K562 (cell line): ENCODE measurements at regions not wholly inside any gene's neighbourhood (a gene's known extent, or its start where the extent isn't known, plus 50 kb on each side); places are given as distances from the start of the nearest gene placed in this dataset.

ENCODE experiments used
- ATAC-seq: fragments of 200-7000 bp; cut with Tn5 transposase; 3 replicates; pipeline ENCODE4 v1.9.1; 2020; ENCODE audit warnings: moderate library complexity
- BruUV-seq: library from RNA; stranded (reverse); fragments of 400-500 nt; replicated peaks from 2 replicates; lab custom pipeline; 2021; lab: Mats Ljungman, UMichigan
- CTCF ChIA-PET: fragments of 300-600 bp; formaldehyde crosslinking; extraction: SDS; loops from one replicate; lab custom pipeline; 2021; ENCODE audit warnings: low intra/inter-chr PET ratio; lab: Yijun Ruan, JAX
- POLR2A ChIA-PET: fragments of 300-600, 350-650 bp; sonication (Branson Sonifier 250); formaldehyde crosslinking; extraction: SDS; loops from one replicate; lab custom pipeline; 2021; ENCODE audit warnings: antibody characterized with exemption, inconsistent platforms; lab: Yijun Ruan, JAX
- DNase-seq, 4 experiments: peaks; one replicate each; pipeline versions ENCODE4 v3.0.0 to v3.0.0-alpha.2; 2011 to 2018; ENCODE audit warnings: low spot score in 3 of 4, mixed read lengths in 3 of 4; ENCODE audit errors: extremely low read depth in 1 of 4
- FAIRE-seq: peaks from 2 replicates; lab custom pipeline; 2011; peaks lifted over from hg19 to GRCh38; lab: Jason Lieb, UNC
- H2AFZ ChIP-seq: 2 replicates; pipeline ENCODE4 v1.6.0; 2011; ENCODE audit warnings: low read depth, low read length, control low read depth, inconsistent platforms
- H3K27ac ChIP-seq: fragments of 200-600 bp; 3 replicates; pipeline ENCODE4 v1.8.0; 2011; ENCODE audit warnings: low read depth, mild to moderate bottlenecking, control low read depth, inconsistent platforms, low read length, moderate library complexity, mixed read lengths; ENCODE audit errors: extremely low read depth
- H3K27me3 ChIP-seq, 2 experiments: fragments of 300-600 bp in 1 of 2; 2 replicates in 1 of 2; 3 replicates in 1 of 2; pipeline versions ENCODE4 v1.6.0 to v1.8.0; 2011; ENCODE audit warnings: inconsistent platforms in 2 of 2, low read length in 2 of 2, mild to moderate bottlenecking in 1 of 2, mixed read lengths in 1 of 2, moderate library complexity in 1 of 2; ENCODE audit not compliant: control insufficient read depth in 2 of 2, insufficient read depth in 2 of 2
- H3K36me3 ChIP-seq: fragments of 300-600 bp; 3 replicates; pipeline ENCODE4 v1.8.0; 2011; ENCODE audit warnings: mild to moderate bottlenecking, low read length, inconsistent platforms; ENCODE audit not compliant: control insufficient read depth, insufficient read depth
- H3K4me1 ChIP-seq, 2 experiments: fragments of 200-600 bp in 1 of 2; replicated peaks in 1 of 2; 2 replicates in 1 of 2; 3 replicates in 1 of 2; pipeline versions ENCODE4 v1.5.1 to v1.8.0; 2011; ENCODE audit warnings: inconsistent platforms in 2 of 2, low read length in 2 of 2, mild to moderate bottlenecking in 1 of 2, mixed read lengths in 1 of 2, moderate library complexity in 1 of 2; ENCODE audit not compliant: control insufficient read depth in 2 of 2, insufficient read depth in 2 of 2
- H3K4me2 ChIP-seq: 2 replicates; pipeline ENCODE4 v1.6.1; 2011; ENCODE audit warnings: low read length, control low read depth, inconsistent platforms, mixed read lengths; ENCODE audit not compliant: insufficient read depth
- H3K4me3 ChIP-seq: fragments of 200-600 bp; sonication (generic), shearing (Covaris generic); 2 replicates; pipeline ENCODE4 v1.5.1; 2016; ENCODE audit warnings: control low read depth, inconsistent platforms
- H3K79me2 ChIP-seq: fragments of 200-600 bp; 3 replicates; pipeline ENCODE4 v1.8.0; 2011; ENCODE audit warnings: low read length, inconsistent platforms; ENCODE audit not compliant: control insufficient read depth, insufficient read depth
- H3K9ac ChIP-seq, 2 experiments: 2 replicates each; pipeline versions ENCODE4 v1.6.0 to v1.6.1; 2011; ENCODE audit warnings: low read depth in 2 of 2, low read length in 2 of 2, control low read depth in 1 of 2, inconsistent platforms in 1 of 2, mild to moderate bottlenecking in 1 of 2, mixed read lengths in 1 of 2; ENCODE audit not compliant: insufficient read depth in 1 of 2
- H3K9me1 ChIP-seq: one replicate; pipeline ENCODE4 v1.6.0; 2011; ENCODE audit warnings: inconsistent platforms, mild to moderate bottlenecking, low read length, moderate library complexity; ENCODE audit not compliant: control insufficient read depth, insufficient read depth
- H3K9me3 ChIP-seq: replicated peaks from 2 replicates; pipeline ENCODE4 v1.5.1; 2011; ENCODE audit warnings: low read depth, low read length, inconsistent platforms; ENCODE audit not compliant: control insufficient read depth, insufficient read depth
- H4K20me1 ChIP-seq: replicated peaks from 2 replicates; pipeline ENCODE4 v1.6.1; 2011; ENCODE audit warnings: low read length, inconsistent platforms, mixed read lengths; ENCODE audit not compliant: control insufficient read depth, insufficient read depth
- BCOR ChIP-seq: fragments of 450-650 bp; IDR thresholded peaks from 2 replicates; pipeline ENCODE4 v1.6.1; 2016
- CBX8 ChIP-seq: fragments of 200-600 bp; sonication (generic); IDR thresholded peaks from 2 replicates; pipeline ENCODE4 v1.6.1; 2012; ENCODE audit warnings: borderline replicate concordance, mixed run types, low read depth, mild to moderate bottlenecking, moderate library complexity, mixed read lengths, low read length, control low read depth, inconsistent platforms; ENCODE audit not compliant: poor library complexity, severe bottlenecking; ENCODE audit errors: extremely low read depth
- FOXK2 ChIP-seq, 2 experiments: fragments of 450-650 bp; IDR thresholded peaks in 1 of 2; conservative IDR thresholded peaks in 1 of 2; 2 replicates each; pipeline ENCODE4 v1.6.1; 2016; ENCODE audit warnings: low read depth in 2 of 2, mild to moderate bottlenecking in 1 of 2
- KAT8 ChIP-seq: fragments of 450-650 bp; IDR thresholded peaks from 2 replicates; pipeline ENCODE4 v1.6.1; 2016; ENCODE audit warnings: low read depth, mild to moderate bottlenecking
- KLF1 ChIP-seq: fragments of 450-650 bp; IDR thresholded peaks from 2 replicates; pipeline ENCODE4 v1.6.1; 2016; ENCODE audit warnings: missing genetic modification characterization, missing compliant biosample characterization
- LARP7 ChIP-seq: fragments of 450-650 bp; IDR thresholded peaks from 2 replicates; pipeline ENCODE4 v1.6.1; 2016
- MTF1 ChIP-seq: fragments of 250-450 bp; sonication (Bioruptor Pico); IDR thresholded peaks from 2 replicates; pipeline ENCODE4 v1.9.0; 2021; ENCODE audit warnings: moderate library complexity, mild to moderate bottlenecking, inconsistent platforms, borderline replicate concordance
- NUFIP1 ChIP-seq: fragments of 450-650 bp; IDR thresholded peaks from 2 replicates; pipeline ENCODE4 v1.6.1; 2018; ENCODE audit not compliant: partially characterized antibody
- PURB ChIP-seq: sonication (generic); formaldehyde crosslinking; IDR thresholded peaks from 2 replicates; pipeline ENCODE4 v1.9.0; 2021; ENCODE audit warnings: low read depth, mild to moderate bottlenecking, missing genetic modification reagents
- RAD21 ChIP-seq, 2 experiments: fragments of 250-450 bp in 1 of 2; fragments of 450-650 bp in 1 of 2; sonication (Bioruptor Pico) in 1 of 2; formaldehyde crosslinking in 1 of 2; IDR thresholded peaks in 1 of 2; conservative IDR thresholded peaks in 1 of 2; 2 replicates each; pipeline versions ENCODE4 v1.4.0 to v1.8.0; 2020 to 2022; ENCODE audit warnings: mild to moderate bottlenecking in 2 of 2, moderate library complexity in 1 of 2
- RBM17 ChIP-seq: fragments of 200-400 bp; formaldehyde crosslinking; IDR thresholded peaks from 2 replicates; pipeline ENCODE4 v1.6.1; 2017; ENCODE audit warnings: low read depth, mild to moderate bottlenecking, low read length, borderline replicate concordance
- TAF7 ChIP-seq: fragments of 450-650 bp; IDR thresholded peaks from 2 replicates; pipeline ENCODE4 v1.6.1; 2016; ENCODE audit warnings: missing genetic modification characterization, missing compliant biosample characterization
- ZBTB17 ChIP-seq: fragments of 450-650 bp; formaldehyde crosslinking; IDR thresholded peaks from 2 replicates; pipeline ENCODE4 v1.4.0; 2020; ENCODE audit warnings: mild to moderate bottlenecking
- ZC3H4 ChIP-seq: sonication (generic); formaldehyde crosslinking; IDR thresholded peaks from 2 replicates; pipeline ENCODE4 v1.9.0; 2021; ENCODE audit warnings: missing genetic modification reagents, borderline replicate concordance
- ZNF668 ChIP-seq: fragments of 250-450 bp; sonication (Bioruptor Pico); IDR thresholded peaks from 2 replicates; pipeline ENCODE4 v1.8.0; 2022; ENCODE audit warnings: mild to moderate bottlenecking, inconsistent platforms
- WGBS: fragments of 100-300 bp; shearing (Covaris generic); methylation state at CpG from one replicate; pipeline ENCODE4 v1.1.6; 2016; ENCODE audit warnings: low coverage, mixed read lengths; ENCODE audit not compliant: insufficient coverage; ENCODE audit errors: missing lambda C conversion rate; 5-methylcytosine and 5-hydroxymethylcytosine counted together
- in situ Hi-C: fragments of 300-500 bp; cut with MboI; formaldehyde crosslinking; loops from 4 replicates; pipeline ENCODE4 v1.15.0; 2018; ENCODE audit warnings: inconsistent platforms, mixed read lengths
- intact Hi-C: fragments of 100-400 bp; cut with micrococcal nuclease; formaldehyde crosslinking; loops from 2 replicates; pipeline ENCODE4 v1.14.2; 2022
- TF ChIP-seq, protein P1 (sequence below): fragments of 450-650 bp; IDR thresholded peaks from 2 replicates; pipeline ENCODE4 v1.6.1; 2017; ENCODE audit warnings: antibody characterized with exemption

GRCh38 chr3:71961891-71962290 lies 176.9 kb upstream of the PROK2 start (continued):
- TF ChIP-seq ZBTB17 (CRISPR knock-in tag), result no peak
- TF ChIP-seq MTF1 (CRISPR knock-in tag), result no peak
- TF ChIP-seq RBM17, result no peak
- no peak for TF ChIP-seq KLF1 (tag)
- TF ChIP-seq BCOR, result no peak
- no peak for TF ChIP-seq RAD21 (CRISPR knock-in tag; conservative IDR thresholded peaks at IDR 0.05 in 1 of 2, IDR thresholded peaks at IDR 0.05 in 1 of 2)
- TF ChIP-seq, protein P1, sequence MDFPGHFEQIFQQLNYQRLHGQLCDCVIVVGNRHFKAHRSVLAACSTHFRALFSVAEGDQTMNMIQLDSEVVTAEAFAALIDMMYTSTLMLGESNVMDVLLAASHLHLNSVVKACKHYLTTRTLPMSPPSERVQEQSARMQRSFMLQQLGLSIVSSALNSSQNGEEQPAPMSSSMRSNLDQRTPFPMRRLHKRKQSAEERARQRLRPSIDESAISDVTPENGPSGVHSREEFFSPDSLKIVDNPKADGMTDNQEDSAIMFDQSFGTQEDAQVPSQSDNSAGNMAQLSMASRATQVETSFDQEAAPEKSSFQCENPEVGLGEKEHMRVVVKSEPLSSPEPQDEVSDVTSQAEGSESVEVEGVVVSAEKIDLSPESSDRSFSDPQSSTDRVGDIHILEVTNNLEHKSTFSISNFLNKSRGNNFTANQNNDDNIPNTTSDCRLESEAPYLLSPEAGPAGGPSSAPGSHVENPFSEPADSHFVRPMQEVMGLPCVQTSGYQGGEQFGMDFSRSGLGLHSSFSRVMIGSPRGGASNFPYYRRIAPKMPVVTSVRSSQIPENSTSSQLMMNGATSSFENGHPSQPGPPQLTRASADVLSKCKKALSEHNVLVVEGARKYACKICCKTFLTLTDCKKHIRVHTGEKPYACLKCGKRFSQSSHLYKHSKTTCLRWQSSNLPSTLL, result no peak
- no peak for TF ChIP-seq NUFIP1
- no peak for TF ChIP-seq FOXK2 (conservative IDR thresholded peaks at IDR 0.05 in 1 of 2, IDR thresholded peaks at IDR 0.05 in 1 of 2; ENCODE audit: low read depth in 2 of 2)

DNA sequence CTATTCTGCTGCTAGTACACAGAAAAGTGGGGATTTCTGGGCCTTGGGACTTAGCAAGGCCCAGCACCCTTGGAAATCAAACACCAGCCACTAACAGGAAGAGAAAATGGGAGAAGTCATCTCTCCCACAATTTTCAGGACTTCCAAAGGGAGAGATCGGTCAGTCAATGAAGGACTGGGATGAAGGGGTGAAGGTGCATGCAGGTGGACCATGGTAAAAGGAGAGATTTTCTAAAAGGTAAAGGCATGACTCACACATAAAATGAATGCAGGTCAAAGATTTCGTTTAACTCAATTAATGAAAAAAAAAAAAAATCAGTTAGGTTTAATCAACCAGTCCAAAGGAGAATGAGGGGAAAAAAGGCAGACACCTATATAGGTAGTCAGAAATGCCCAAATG lies 176.4 kb upstream of the PROK2 start:
- no TSS peak for BruUV-seq
- 8% methylated on average over 2 of the region's 2 CpGs for WGBS
- POLR2A ChIA-PET, result no interaction called here
- H3K9me1 ChIP-seq, result no peaks in the 10 kb centered on the region
- intact Hi-C loops, result no loop called here
- no peak overlapping the region for H3K9ac ChIP-seq
- H3K27ac ChIP-seq, result no peak overlapping the region
- no peaks in the 10 kb centered on the region for H3K36me3 ChIP-seq
- no peaks in the 10 kb centered on the region for H3K79me2 ChIP-seq
- DNase-seq (no peak), ATAC-seq (no peak), FAIRE-seq (no peak)
- H4K20me1 ChIP-seq, result no peaks in the 10 kb centered on the region
- peaks cover 9 to 25% of the 10 kb centered on the region in 2 experiments; a peak in 3 of 5 replicates for H3K27me3 ChIP-seq
- in situ Hi-C loops, result no loop called here
- CTCF ChIA-PET, result interaction anchor here (0.7 kb wide), 1 partner anchor 252 kb away, joined by 3 read pairs; no protein-coding TSS in a partner anchor
- no peaks in the 10 kb centered on the region for H3K4me1 ChIP-seq
- no peak overlapping the region for H3K4me2 ChIP-seq
- TF ChIP-seq LARP7 (no peak), ZNF668 (CRISPR knock-in tag) (no peak), ZC3H4 (CRISPR knock-in tag) (no peak), CBX8 (peak; percentile 91), TAF7 (tag) (no peak), KAT8 (no peak), PURB (no peak)
- no peaks in the 10 kb centered on the region for H3K9me3 ChIP-seq
- no peak overlapping the region for H2AFZ ChIP-seq
- no peak overlapping the region for H3K4me3 ChIP-seq
